ENCODE measurements at regions not wholly inside any gene's neighbourhood (a gene's known extent, or its start where the extent isn't known, plus 50 kb on each side); places are given as distances from the start of the nearest gene placed in this dataset.
"Not testable (repeated sequence)": the region's sequence is repeated elsewhere in the genome, so short reads cannot be mapped to it uniquely, and the experiment has no call there.

DNA sequence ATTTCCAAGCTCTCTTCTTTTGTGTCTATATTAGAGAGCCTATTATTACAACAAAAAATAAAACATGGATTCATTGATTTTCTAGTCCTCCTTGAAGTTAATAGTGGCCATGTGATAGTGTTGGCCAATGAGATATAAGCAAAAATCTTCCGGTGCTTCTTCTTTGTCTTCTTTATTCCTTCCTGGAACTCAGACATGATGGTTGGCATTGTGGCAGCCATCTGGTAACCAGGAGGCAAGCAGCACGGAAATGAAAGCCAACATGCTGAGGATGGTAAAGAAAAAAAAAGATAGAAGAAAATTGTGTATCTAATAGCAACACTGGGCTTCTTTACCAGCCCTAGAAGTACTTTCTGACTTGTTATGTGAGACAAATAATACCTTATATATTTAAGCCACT, 50.8 kb upstream of the SEL1L start:
- no peak for DNase-seq (ENCODE audit: low spot score)

GRCh38 chr14:81589381-81590065, 55.9 kb upstream of the SEL1L start:
- DNase-seq (ENCODE audit: low spot score): no peak

GRCh38 chr14:81591266-81591665, 57.6 kb upstream of the SEL1L start:
- DNase-seq (ENCODE audit: low spot score): no peak

DNA sequence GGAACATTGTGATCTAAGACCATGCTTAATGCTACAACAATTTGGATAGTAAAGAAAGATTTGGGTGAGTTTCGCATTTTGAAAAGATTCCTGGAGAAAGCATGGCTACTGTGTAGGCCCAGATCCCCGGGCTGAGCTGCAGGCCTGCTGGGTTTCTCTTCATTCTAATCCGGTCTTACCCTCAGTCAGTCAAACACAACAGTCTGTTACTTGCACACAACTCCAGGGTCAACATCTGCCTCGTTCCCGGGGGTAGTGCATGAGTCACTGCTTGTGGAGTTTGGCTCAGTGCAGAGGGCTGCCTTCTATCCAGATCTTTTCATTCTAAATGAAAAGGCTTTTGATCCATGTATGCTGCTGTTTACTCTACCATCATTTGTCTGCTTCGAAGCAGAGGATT, 60.4 kb upstream of the SEL1L start:
- DNase-seq (ENCODE audit: low spot score): no peak

GRCh38 chr14:81605660-81606059, 72.0 kb upstream of the SEL1L start:
- DNase-seq (ENCODE audit: low spot score): no peak

GRCh38 chr14:81613341-81614045, 79.8 kb upstream of the SEL1L start:
- no peak for DNase-seq (ENCODE audit: low spot score)

GRCh38 chr14:81614302-81614701, 80.6 kb upstream of the SEL1L start:
- DNase-seq (ENCODE audit: low spot score): not testable (repeated sequence)

- no peak for DNase-seq (ENCODE audit: low spot score)
Observed at GRCh38 chr14:81618695-81619094, 85.0 kb upstream of the SEL1L start.

DNA sequence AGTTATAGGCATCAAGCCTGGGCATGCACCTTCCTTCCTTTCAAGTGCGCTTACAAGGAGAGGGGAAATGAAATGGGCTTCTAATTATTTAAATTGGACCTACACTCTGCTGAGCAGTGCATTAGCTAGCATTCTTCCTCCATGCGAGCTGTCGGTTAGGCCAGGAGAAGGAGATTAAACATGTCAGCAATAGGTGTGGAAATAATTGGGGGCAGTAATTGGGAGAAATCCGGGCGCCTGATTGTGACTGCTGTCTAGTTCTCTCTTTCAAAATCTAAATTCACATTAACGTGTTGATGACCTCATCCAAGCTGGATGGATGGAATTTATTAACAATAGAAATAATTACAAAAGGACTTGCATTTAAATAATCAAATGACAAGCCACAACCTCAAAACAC, 86.2 kb upstream of the SEL1L start:
- no peak for DNase-seq (ENCODE audit: low spot score)

- DNase-seq (ENCODE audit: low spot score): not testable (repeated sequence)
Observed at GRCh38 chr14:81623771-81624396, 90.2 kb upstream of the SEL1L start.

- DNase-seq (ENCODE audit: low spot score): no peak
Observed at GRCh38 chr14:81625343-81625742, 91.7 kb upstream of the SEL1L start.

- DNase-seq (ENCODE audit: low spot score): no peak
Observed at GRCh38 chr14:81632157-81632556, 98.5 kb upstream of the SEL1L start.

DNA sequence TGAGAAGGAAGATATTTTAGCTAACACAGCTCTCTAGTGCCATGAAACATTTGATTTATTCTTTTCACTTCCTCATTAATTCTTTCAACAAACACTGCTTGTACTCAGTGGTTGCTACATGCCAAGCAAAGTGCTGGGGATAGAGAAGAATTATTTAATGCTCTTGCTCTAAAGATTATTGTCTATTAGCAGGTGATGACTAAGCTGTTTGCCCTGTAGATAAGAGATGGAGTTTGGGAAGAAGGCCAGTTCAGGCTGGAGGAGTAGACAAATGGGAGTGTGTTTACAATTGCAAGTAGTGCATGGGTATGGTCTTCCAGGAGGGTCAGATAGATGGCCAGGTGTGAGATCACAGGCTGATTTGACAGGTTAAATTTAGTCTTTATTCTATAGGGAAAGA, 99.8 kb upstream of the SEL1L start:
- DNase-seq (ENCODE audit: low spot score): no peak

GRCh38 chr14:81637639-81638038, 104.0 kb upstream of the SEL1L start:
- no peak for DNase-seq (ENCODE audit: low spot score)

DNA sequence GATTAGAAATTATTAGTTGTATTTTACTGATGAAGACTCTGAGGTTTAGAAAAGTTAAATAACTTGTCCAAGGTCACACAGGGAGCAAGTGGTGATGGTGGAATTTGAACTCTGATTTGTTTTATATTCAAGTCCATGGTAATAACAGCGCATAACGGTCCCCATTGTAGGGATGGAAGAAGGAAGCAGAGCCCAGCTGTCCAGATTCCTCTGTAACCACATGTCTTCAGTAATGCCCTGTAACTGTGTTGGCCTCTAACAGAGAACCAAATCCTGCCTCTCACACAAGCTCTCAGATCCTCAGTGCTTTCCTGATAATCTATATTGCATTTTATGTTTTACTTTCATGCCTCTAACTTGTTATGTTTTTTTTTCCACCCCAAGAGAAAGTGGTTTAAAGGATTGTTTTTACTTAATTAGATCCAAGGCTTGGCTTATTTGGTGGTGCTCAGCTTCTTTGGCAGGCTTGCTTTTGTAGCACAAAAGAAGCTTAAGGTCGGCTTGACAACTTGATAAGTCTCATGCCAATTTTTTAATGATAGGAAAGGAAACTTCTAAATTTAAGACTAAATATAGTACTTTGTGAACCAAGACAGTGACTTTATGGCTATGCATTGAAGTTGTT, 105.1 kb upstream of the SEL1L start:
- DNase-seq (ENCODE audit: low spot score): no peak

GRCh38 chr14:81653626-81654025, 120.0 kb upstream of the SEL1L start:
- DNase-seq (ENCODE audit: low spot score): no peak

DNA sequence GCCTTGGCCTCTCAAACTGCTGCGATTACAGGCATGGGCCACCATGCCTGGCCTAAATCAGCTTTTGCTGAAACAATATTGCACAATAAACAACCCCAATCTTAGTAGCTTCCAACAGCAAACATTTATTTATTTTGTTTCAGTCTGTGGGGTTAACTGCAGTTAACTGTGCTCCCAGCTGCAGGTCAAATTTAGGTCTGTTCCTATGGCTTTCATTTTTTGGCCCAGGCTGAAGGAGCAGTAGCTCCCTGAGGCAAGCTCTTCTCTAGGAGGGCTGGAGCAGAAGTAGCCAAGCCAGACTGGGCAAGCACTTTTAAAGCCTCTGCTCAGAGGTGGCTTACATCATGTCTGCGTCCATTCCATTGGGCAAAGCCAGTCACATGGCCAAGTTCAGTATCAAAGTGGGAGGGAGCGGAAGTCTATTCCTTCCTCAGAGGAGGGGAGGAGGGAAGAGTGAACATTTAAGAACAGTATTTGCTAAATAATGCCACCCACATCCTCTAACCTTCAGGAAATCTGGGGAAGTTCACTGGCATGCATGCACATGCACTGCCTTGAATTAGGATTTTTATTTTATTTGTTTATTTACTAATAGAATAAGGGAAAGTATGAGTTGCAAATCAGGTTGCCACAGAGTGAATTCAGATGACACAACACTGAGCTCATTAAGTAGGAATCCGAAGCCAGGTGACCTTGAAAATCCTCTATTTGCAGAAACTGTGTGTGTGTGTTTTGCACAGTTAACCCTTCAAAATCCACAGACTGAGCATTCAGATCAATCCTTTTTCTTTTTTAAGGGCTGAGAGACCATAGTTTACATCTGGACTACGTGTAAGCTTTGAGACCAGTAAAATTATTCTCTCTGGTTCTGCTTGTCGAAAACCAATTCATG, 122.0 kb upstream of the SEL1L start:
- DNase-seq (ENCODE audit: low spot score): no peak

- no peak for DNase-seq (ENCODE audit: low spot score)
Observed at GRCh38 chr14:81656811-81657210, 123.2 kb upstream of the SEL1L start.

DNA sequence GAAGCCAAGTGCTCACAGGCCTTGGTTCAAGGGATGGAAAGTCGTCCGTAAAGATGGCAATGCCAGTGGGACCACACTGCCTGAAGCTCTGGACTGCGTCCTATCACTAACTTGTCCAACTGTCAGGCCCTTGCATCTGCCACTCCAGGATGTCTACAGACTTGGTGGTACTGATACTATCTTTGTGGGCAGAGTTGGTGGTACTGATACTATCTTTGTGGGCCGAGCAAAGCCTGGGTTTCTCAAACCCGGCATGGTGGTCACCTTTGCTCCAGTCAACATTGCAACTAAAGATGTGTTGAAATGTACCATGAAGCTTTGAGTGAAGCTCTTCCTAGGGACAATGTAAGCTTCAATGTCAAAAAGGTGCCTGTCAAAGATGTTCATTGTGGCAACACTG, 128.4 kb upstream of the SEL1L start:
- no peak for DNase-seq (ENCODE audit: low spot score)

DNA sequence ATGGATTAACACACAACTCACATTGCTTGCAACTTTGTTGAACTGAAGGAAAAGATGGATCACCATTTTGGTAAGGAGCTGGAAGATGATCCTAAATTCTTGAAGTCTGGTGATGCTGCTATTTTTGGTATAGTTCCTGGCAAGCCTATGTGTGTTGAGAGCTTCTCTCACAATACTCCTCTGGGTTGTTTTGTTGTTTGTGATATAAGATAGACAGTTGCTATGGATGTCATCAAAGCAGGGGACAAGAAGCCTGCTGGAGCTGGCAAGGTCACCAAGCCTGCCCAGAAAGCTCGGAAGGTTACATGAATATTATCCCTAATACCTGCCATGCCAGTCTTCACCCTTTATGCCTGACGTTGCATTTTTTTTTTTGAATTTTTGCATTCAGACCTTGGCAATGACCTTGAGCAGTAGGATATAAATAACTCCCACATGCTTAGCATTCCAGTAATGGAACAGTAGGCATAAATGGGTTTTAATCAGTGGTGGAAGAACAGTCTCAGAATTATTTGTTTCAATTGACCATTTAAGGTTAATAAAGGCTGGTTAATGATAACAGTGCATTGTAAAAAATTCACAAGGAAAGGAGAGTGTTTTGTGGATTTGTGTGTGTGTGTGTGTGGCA, 129.0 kb upstream of the SEL1L start:
- DNase-seq (ENCODE audit: low spot score): no peak

- no peak for DNase-seq (ENCODE audit: low spot score)
Observed at GRCh38 chr14:81668626-81669274, 135.1 kb upstream of the SEL1L start.
